ENCODE measurements at regions not wholly inside any gene's neighbourhood (a gene's known extent, or its start where the extent isn't known, plus 50 kb on each side); places are given as distances from the start of the nearest gene placed in this dataset.

GRCh38 chr6:6865611-6866010 lies 242.2 kb upstream of the RREB1 start:
- Mint-ChIP-seq H3K9me3 (peaks cover 3 to 5% of the 10 kb centered on the region in 2 experiments; a peak in 2 of 5 replicates), H3K4me1 (no peaks in the 10 kb centered on the region), H3K4me3 (no peak overlapping the region), H3K27me3 (ENCODE audit: low read depth) (no peaks in the 10 kb centered on the region; the same call in 1 of the 2 replicates), H3K27ac (no peak overlapping the region), H3K36me3 (ENCODE audit: insufficient read depth in 1 of 3, low read depth in 3 of 3) (no peaks in the 10 kb centered on the region)
- H3K18ac ChIP-seq (ENCODE audit: insufficient read length, low read depth, low read length), result no peak overlapping the region
- H2BK5ac ChIP-seq (ENCODE audit: insufficient read length, low read length), result no peak overlapping the region
- H3K79me2 ChIP-seq (ENCODE audit: insufficient read depth, low read length), result no peaks in the 10 kb centered on the region
- H3K23ac ChIP-seq (ENCODE audit: insufficient read length, low read depth, low read length), result no peak overlapping the region
- no peak overlapping the region for H2BK12ac ChIP-seq (ENCODE audit: insufficient read length, low read depth, low read length)
- no peak overlapping the region for H2BK15ac ChIP-seq (ENCODE audit: low read depth, low read length)
- no peak overlapping the region for H3T11ph ChIP-seq (ENCODE audit: low read length)
- no peak overlapping the region for H2BK120ac ChIP-seq (ENCODE audit: low read depth, low read length, poor library complexity, severe bottlenecking)
- no peak overlapping the region for H4K91ac ChIP-seq (ENCODE audit: insufficient read length, low read depth, low read length)
- H3K14ac ChIP-seq (ENCODE audit: insufficient read depth, low read length), result no peak overlapping the region
- no peak overlapping the region for H2AK5ac ChIP-seq (ENCODE audit: insufficient read length, low read length)
- H4K5ac ChIP-seq (ENCODE audit: insufficient read length, low read depth, low read length), result no peak overlapping the region
- H3K4ac ChIP-seq (ENCODE audit: low read depth, low read length), result no peak overlapping the region
- no peaks in the 10 kb centered on the region for H3K79me1 ChIP-seq (ENCODE audit: insufficient read depth, low read depth, low read length, poor library complexity, severe bottlenecking)
- no peaks in the 10 kb centered on the region for H3K23me2 ChIP-seq (ENCODE audit: insufficient read length, low read depth, low read length, poor library complexity, severe bottlenecking)
- H3K9ac ChIP-seq (ENCODE audit: extremely low read depth, insufficient read length, low read length), result no peak overlapping the region
- no peaks in the 10 kb centered on the region for H3K4me1 ChIP-seq (ENCODE audit: insufficient read depth, low read length)
- no peaks in the 10 kb centered on the region for H3K9me3 ChIP-seq (ENCODE audit: control insufficient read depth, low read depth, low read length)
- no peak overlapping the region for H3K56ac ChIP-seq (ENCODE audit: insufficient read length, low read depth, low read length)
- no peak for DNase-seq
- no peak overlapping the region for H4K8ac ChIP-seq (replicated peaks; ENCODE audit: insufficient read length, low read depth, low read length)
- no CpG with 5 or more reads among the region's 5 CpGs for WGBS (ENCODE audit: extremely low coverage, insufficient read length, low lambda C conversion rate)
- no peaks in the 10 kb centered on the region for H3K27me3 ChIP-seq (ENCODE audit: insufficient read depth, low read length)
- no peak overlapping the region for H2BK20ac ChIP-seq (ENCODE audit: low read depth, low read length, poor library complexity, severe bottlenecking)
- no peaks in the 10 kb centered on the region for H4K20me1 ChIP-seq (ENCODE audit: control insufficient read depth, insufficient read depth, insufficient read length)
- no peak overlapping the region for H2AFZ ChIP-seq (ENCODE audit: low read length)
- H3K27ac ChIP-seq (ENCODE audit: insufficient read length, low read depth, low read length), result no peak overlapping the region
- H3K4me2 ChIP-seq (ENCODE audit: insufficient read depth, insufficient read length, low read length), result no peak overlapping the region
- no peak for TF ChIP-seq CTCF (conservative IDR thresholded peaks at IDR 0.05)
